ENCODE measurements at regions not wholly inside any gene's neighbourhood (a gene's known extent, or its start where the extent isn't known, plus 50 kb on each side); places are given as distances from the start of the nearest gene placed in this dataset.

- POLR2A ChIA-PET, result no interaction called here
- CTCF ChIA-PET, result no interaction called here
- no peak for TF ChIP-seq SP1 (IDR thresholded peaks at IDR 0.05)
- no peak for TF ChIP-seq ELF4 (IDR thresholded peaks at IDR 0.05)
- no peak for TF ChIP-seq BHLHE40 (IDR thresholded peaks at IDR 0.05; ENCODE audit: borderline replicate concordance)
- no peak for TF ChIP-seq CTBP1 (IDR thresholded peaks at IDR 0.05; ENCODE audit: borderline replicate concordance)
- no peak for TF ChIP-seq FOXK2 (IDR thresholded peaks at IDR 0.05)
- no peak for TF ChIP-seq SUZ12 (IDR thresholded peaks at IDR 0.05)
- TF ChIP-seq FOXM1 (IDR thresholded peaks at IDR 0.05; ENCODE audit: borderline replicate concordance), result no peak
- TF ChIP-seq NFRKB (IDR thresholded peaks at IDR 0.05), result no peak
- no peak for TF ChIP-seq ZNF384 (IDR thresholded peaks at IDR 0.05)
- TF ChIP-seq LEF1 (IDR thresholded peaks at IDR 0.05; ENCODE audit: borderline replicate concordance), result no peak
- no peak for TF ChIP-seq TARDBP (IDR thresholded peaks at IDR 0.05)
- TF ChIP-seq HDGF (IDR thresholded peaks at IDR 0.05; ENCODE audit: borderline replicate concordance), result no peak
- TF ChIP-seq L3MBTL2 (conservative IDR thresholded peaks at IDR 0.05), result no peak
- no peak for TF ChIP-seq ARNT (IDR thresholded peaks at IDR 0.05)
- no peak for TF ChIP-seq PKNOX1 (IDR thresholded peaks at IDR 0.05)
- TF ChIP-seq FOXA1 (IDR thresholded peaks at IDR 0.05), result no peak
- no peak for DNase-seq (ENCODE audit: extremely low spot score)
Observed at GRCh38 chr10:60508831-60509230, 119.2 kb upstream of the ANK3 start.

DNA sequence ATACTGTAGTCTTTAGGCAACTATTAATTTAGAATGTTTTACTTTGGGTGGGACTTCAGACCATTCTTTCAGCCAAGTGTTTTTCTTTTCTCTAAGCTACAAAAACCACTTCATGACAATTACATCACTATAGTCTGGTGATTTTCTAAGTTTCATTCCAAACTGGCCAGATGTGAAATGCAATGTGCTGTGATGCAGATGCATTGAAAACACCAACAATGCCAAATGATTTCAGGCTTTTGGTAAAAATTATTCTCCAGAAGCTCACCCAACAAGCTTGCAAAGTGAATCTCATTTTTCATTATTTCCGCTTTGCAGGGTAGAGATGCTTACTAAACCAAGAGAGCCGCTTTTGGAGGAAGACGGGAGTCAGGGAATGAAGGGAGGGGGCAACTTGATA is 118.4 kb upstream of the ANK3 start:
- TF ChIP-seq BHLHE40 (IDR thresholded peaks at IDR 0.05; ENCODE audit: borderline replicate concordance), result no peak
- TF ChIP-seq FOXK2 (IDR thresholded peaks at IDR 0.05), result no peak
- no peak for TF ChIP-seq PKNOX1 (IDR thresholded peaks at IDR 0.05)
- no peak for TF ChIP-seq FOXA1 (IDR thresholded peaks at IDR 0.05)
- no peak for TF ChIP-seq ELF4 (IDR thresholded peaks at IDR 0.05)
- no peak for TF ChIP-seq TARDBP (IDR thresholded peaks at IDR 0.05)
- ChIA-PET POLR2A (no interaction called here), CTCF (no interaction called here)
- DNase-seq (ENCODE audit: extremely low spot score), result no peak

GRCh38 chr10:60502621-60503020 is 112.9 kb upstream of the ANK3 start:
- no peak for DNase-seq (ENCODE audit: extremely low spot score)
- POLR2A ChIA-PET, result no interaction called here
- CTCF ChIA-PET, result interaction anchor here (0.6 kb wide), 1 partner anchor 190 kb away, joined by 3 read pairs; no protein-coding TSS in a partner anchor
- no peak for TF ChIP-seq ZNF384 (IDR thresholded peaks at IDR 0.05)
- TF ChIP-seq PKNOX1 (IDR thresholded peaks at IDR 0.05), result no peak
- no peak for TF ChIP-seq BHLHE40 (IDR thresholded peaks at IDR 0.05; ENCODE audit: borderline replicate concordance)
- no peak for TF ChIP-seq L3MBTL2 (conservative IDR thresholded peaks at IDR 0.05)
- TF ChIP-seq FOXA1 (IDR thresholded peaks at IDR 0.05), result no peak
- no peak for TF ChIP-seq TARDBP (IDR thresholded peaks at IDR 0.05)

GRCh38 chr10:60498985-60499384 is 109.3 kb upstream of the ANK3 start:
- TF ChIP-seq TARDBP (IDR thresholded peaks at IDR 0.05) (no peak), BHLHE40 (IDR thresholded peaks at IDR 0.05; ENCODE audit: borderline replicate concordance) (no peak), FOXA1 (IDR thresholded peaks at IDR 0.05) (no peak), HDGF (IDR thresholded peaks at IDR 0.05; ENCODE audit: borderline replicate concordance) (no peak), SUZ12 (IDR thresholded peaks at IDR 0.05) (no peak), CTBP1 (IDR thresholded peaks at IDR 0.05; ENCODE audit: borderline replicate concordance) (no peak), L3MBTL2 (conservative IDR thresholded peaks at IDR 0.05) (no peak), PKNOX1 (IDR thresholded peaks at IDR 0.05) (no peak), ZNF384 (IDR thresholded peaks at IDR 0.05) (no peak)
- CTCF ChIA-PET, result no interaction called here

DNA sequence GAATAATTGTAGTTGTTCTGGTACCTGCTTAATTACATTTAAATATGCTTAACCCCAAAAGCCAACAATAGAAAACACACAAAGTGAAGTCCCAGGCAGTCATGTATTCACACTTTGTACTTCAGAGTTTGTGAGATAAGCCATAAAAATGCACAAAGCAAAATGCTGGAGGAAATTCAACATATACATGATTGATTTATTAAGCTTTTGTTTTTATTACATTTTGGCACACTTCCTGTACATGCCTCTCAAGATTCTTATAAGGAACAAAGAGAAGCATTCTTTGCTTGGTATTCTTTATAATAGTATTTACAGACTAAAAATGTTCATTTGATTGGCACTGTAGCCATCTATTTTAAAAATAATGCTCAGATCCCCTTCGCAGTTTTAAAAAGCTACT is 107.7 kb upstream of the ANK3 start:
- ChIA-PET POLR2A (no interaction called here), CTCF (no interaction called here)
- TF ChIP-seq FOXK2 (IDR thresholded peaks at IDR 0.05), result no peak
- TF ChIP-seq FOXA1 (IDR thresholded peaks at IDR 0.05), result no peak
- no peak for TF ChIP-seq BHLHE40 (IDR thresholded peaks at IDR 0.05; ENCODE audit: borderline replicate concordance)
- no peak for TF ChIP-seq NFRKB (IDR thresholded peaks at IDR 0.05)
- no peak for TF ChIP-seq LEF1 (IDR thresholded peaks at IDR 0.05; ENCODE audit: borderline replicate concordance)
- no peak for TF ChIP-seq HDGF (IDR thresholded peaks at IDR 0.05; ENCODE audit: borderline replicate concordance)
- no peak for TF ChIP-seq ZNF384 (IDR thresholded peaks at IDR 0.05)
- TF ChIP-seq TARDBP (IDR thresholded peaks at IDR 0.05), result no peak
- no peak for TF ChIP-seq FOXM1 (IDR thresholded peaks at IDR 0.05; ENCODE audit: borderline replicate concordance)
- no peak for TF ChIP-seq SP1 (IDR thresholded peaks at IDR 0.05)
- no peak for TF ChIP-seq PKNOX1 (IDR thresholded peaks at IDR 0.05)
- TF ChIP-seq CTBP1 (IDR thresholded peaks at IDR 0.05; ENCODE audit: borderline replicate concordance), result no peak
- TF ChIP-seq ARNT (IDR thresholded peaks at IDR 0.05), result no peak
- no peak for TF ChIP-seq ELF4 (IDR thresholded peaks at IDR 0.05)
- TF ChIP-seq SUZ12 (IDR thresholded peaks at IDR 0.05), result no peak
- TF ChIP-seq L3MBTL2 (conservative IDR thresholded peaks at IDR 0.05), result no peak
- DNase-seq (ENCODE audit: extremely low spot score), result no peak

More at GRCh38 chr10:60498985-60499384, 109.3 kb upstream of the ANK3 start:
- no peak for DNase-seq (ENCODE audit: extremely low spot score)
- POLR2A ChIA-PET, result no interaction called here

DNA sequence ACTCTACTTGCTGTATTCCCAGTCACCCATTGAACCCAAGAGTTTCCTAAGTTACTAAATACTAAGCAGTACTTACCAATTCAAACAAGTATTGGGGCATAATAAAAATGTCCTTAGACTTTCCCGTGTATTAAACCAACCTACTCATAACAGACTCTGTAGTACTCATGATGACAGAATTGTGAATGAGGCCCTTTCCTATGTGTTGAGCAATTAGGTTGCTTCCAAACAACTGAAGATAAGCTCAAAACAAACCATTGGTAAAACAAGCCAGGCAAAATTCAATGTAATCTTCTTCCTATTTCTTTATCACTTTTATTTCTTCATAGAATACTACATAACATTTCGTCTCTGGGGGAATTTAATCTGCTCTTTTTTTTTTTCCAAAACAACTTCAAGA is 106.5 kb upstream of the ANK3 start:
- CTCF ChIA-PET, result no interaction called here
- DNase-seq (ENCODE audit: extremely low spot score), result no peak
- POLR2A ChIA-PET, result no interaction called here
- TF ChIP-seq PKNOX1 (IDR thresholded peaks at IDR 0.05) (no peak), TARDBP (IDR thresholded peaks at IDR 0.05) (no peak), FOXA1 (IDR thresholded peaks at IDR 0.05) (no peak), CTBP1 (IDR thresholded peaks at IDR 0.05; ENCODE audit: borderline replicate concordance) (no peak), ELF4 (IDR thresholded peaks at IDR 0.05) (no peak), NFRKB (IDR thresholded peaks at IDR 0.05) (no peak), SP1 (IDR thresholded peaks at IDR 0.05) (no peak)

All from HEK293T (cell line).